Upper lobe of left lung (tissue), 6 donors: ENCODE measurements at regions not wholly inside any gene's neighbourhood (a gene's known extent, or its start where the extent isn't known, plus 50 kb on each side); places are given as distances from the start of the nearest gene placed in this dataset.

Experiments
- ATAC-seq, 2 donors: fragments of 200-7000 bp; cut with Tn5 transposase; one replicate each; pipeline ENCODE4 v1.9.1; 2022; ENCODE audit warnings: mild to moderate bottlenecking in 2 of 2, moderate library complexity in 2 of 2; ENCODE audit not compliant: low FRiP score in 2 of 2
- DNase-seq, 2 donors: peaks; one replicate each; pipeline ENCODE4 v3.0.0-alpha.2; 2019 to 2020
- H3K27ac ChIP-seq, 4 donors: fragments of 200-600 bp; sonication (generic); one replicate each; pipeline ENCODE4 v1.5.1; 2016 to 2019
- H3K27me3 ChIP-seq, 4 donors: fragments of 200-600 bp; sonication (generic); one replicate each; pipeline ENCODE4 v1.5.1; 2017 to 2019
- H3K36me3 ChIP-seq, 4 donors: fragments of 200-600 bp; sonication (generic); one replicate each; pipeline ENCODE4 v1.5.1; 2016 to 2019
- H3K4me1 ChIP-seq, 4 donors: fragments of 200-600 bp; sonication (generic); one replicate each; pipeline ENCODE4 v1.5.1; 2018 to 2019
- H3K4me3 ChIP-seq, 4 donors: fragments of 200-600 bp; sonication (generic); one replicate each; pipeline ENCODE4 v1.5.1; 2017 to 2019; ENCODE audit warnings: mild to moderate bottlenecking in 2 of 4, moderate library complexity in 1 of 4
- H3K9me3 ChIP-seq, 4 donors: fragments of 200-600 bp; sonication (generic); one replicate each; pipeline ENCODE4 v1.5.1; 2018 to 2019
- EP300 ChIP-seq, 4 donors: sonication (generic); formaldehyde crosslinking; IDR thresholded peaks; one replicate each; pipeline ENCODE4 v1.5.1; 2017; ENCODE audit warnings: antibody characterized with exemption in 4 of 4, control low read depth in 2 of 4
- POLR2A ChIP-seq, 4 donors: fragments of 450-650 bp; IDR thresholded peaks; one replicate each; pipeline ENCODE4 v1.5.1; 2016 to 2017; ENCODE audit warnings: antibody characterized with exemption in 4 of 4, mild to moderate bottlenecking in 2 of 4
- POLR2AphosphoS5 ChIP-seq, 2 donors: sonication (generic); formaldehyde crosslinking; IDR thresholded peaks; one replicate each; pipeline ENCODE4 v1.5.1; 2017; ENCODE audit warnings: antibody characterized with exemption in 2 of 2
- WGBS, 2 donors: methylation state at CpG; one replicate each; pipeline ENCODE4 v1.1.5; 2017 to 2018; 5-methylcytosine and 5-hydroxymethylcytosine counted together
- TF ChIP-seq, protein P1 (sequence below), 6 experiments: fragments of 450-650 bp in 4 of 6; fragments of 200-600 bp in 2 of 6; sonication (generic) in 2 of 6; IDR thresholded peaks; one replicate each; pipeline ENCODE4 v1.5.1; 2016 to 2019; ENCODE audit warnings: antibody characterized with exemption in 6 of 6
- donor health status: DM: no; HTN: no; CAD: no; lungs with moderate emphysema.
- donor health status: DM: no; HTN: yes; CAD: no; lungs with severe emphysema.

DNA sequence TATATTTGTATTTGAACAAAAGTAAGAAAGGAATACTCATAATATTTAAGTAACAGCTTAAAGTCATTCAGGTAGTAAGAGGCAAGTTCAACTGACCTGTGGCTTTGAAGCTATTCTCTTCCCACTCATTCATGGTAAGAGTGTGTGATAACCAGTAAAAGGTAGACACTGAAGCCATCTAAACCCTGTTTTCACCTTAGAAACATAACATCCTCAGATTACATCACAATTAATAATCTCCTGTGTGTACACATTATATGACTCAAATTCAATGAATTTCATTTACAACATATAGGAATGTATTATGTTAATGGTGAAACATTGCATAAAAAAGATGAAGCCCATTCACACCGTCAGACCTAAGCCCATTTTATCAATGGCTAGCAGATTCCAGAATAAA lies 364.8 kb upstream of the SNX7 start:
- ATAC-seq (no peak), DNase-seq (no peak)
- Histone ChIP-seq H3K4me1 (no peaks in the 10 kb centered on the region), H3K4me3 (no peak overlapping the region), H3K36me3 (no peaks in the 10 kb centered on the region), H3K9me3 (no peaks in the 10 kb centered on the region), H3K27ac (no peak overlapping the region), H3K27me3 (no peaks in the 10 kb centered on the region)
- no peak for TF ChIP-seq POLR2A (IDR thresholded peaks at IDR 0.05)
- WGBS, 2 donors, result 89 to 91% methylated on average over 1 of the region's 1 CpG

DNA sequence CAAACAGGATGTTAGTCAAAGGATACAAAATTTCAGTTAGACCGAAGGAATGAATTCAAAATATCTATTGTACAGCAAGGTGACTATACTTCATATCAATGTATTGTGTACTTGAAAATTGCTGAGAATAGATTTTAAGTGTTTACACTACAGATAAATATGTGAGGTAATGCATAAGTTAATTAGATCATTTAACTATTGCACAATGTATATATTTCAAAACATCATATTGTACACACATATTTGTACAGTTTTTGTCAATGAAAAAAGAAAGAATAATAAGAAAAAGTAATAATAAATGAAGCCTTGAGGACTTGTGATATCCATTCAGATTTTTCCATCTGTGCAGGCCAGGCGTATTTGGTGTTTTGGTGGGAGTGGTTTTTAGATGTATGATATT lies 367.4 kb upstream of the SNX7 start:
- no peak overlapping the region for H3K27ac ChIP-seq
- WGBS, 2 donors, result 53 to 79% methylated on average over 2 of the region's 2 CpGs
- H3K4me1 ChIP-seq, result no peaks in the 10 kb centered on the region
- no peak for DNase-seq
- no peaks in the 10 kb centered on the region for H3K36me3 ChIP-seq
- no peak for ATAC-seq
- H3K4me3 ChIP-seq, result no peak overlapping the region
- no peaks in the 10 kb centered on the region for H3K9me3 ChIP-seq
- TF ChIP-seq POLR2A (IDR thresholded peaks at IDR 0.05) (no peak), EP300 (IDR thresholded peaks at IDR 0.05) (no peak), POLR2AphosphoS5 (IDR thresholded peaks at IDR 0.05) (no peak)
- H3K27me3 ChIP-seq, result no peaks in the 10 kb centered on the region

DNA sequence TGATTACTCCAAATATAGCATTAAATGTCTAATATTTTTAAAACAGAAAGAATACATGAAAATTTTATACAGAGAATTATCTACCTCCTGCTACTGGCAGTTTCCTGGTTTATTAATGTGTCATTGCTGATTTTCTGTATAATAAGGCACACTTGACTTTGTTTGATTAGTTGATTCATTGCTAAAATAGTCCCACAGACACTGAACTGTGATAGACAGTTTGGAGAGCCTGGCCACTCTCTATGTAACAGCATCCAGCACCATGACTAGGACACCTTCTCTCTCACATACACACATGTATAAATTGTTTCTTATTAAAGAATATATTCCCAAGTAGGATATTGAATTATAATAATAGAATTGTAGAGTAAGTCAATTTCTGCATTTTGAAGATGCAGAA lies 368.5 kb upstream of the SNX7 start:
- TF ChIP-seq POLR2AphosphoS5 (IDR thresholded peaks at IDR 0.05) (no peak), EP300 (IDR thresholded peaks at IDR 0.05) (no peak), POLR2A (IDR thresholded peaks at IDR 0.05) (no peak)
- TF ChIP-seq, protein P1, sequence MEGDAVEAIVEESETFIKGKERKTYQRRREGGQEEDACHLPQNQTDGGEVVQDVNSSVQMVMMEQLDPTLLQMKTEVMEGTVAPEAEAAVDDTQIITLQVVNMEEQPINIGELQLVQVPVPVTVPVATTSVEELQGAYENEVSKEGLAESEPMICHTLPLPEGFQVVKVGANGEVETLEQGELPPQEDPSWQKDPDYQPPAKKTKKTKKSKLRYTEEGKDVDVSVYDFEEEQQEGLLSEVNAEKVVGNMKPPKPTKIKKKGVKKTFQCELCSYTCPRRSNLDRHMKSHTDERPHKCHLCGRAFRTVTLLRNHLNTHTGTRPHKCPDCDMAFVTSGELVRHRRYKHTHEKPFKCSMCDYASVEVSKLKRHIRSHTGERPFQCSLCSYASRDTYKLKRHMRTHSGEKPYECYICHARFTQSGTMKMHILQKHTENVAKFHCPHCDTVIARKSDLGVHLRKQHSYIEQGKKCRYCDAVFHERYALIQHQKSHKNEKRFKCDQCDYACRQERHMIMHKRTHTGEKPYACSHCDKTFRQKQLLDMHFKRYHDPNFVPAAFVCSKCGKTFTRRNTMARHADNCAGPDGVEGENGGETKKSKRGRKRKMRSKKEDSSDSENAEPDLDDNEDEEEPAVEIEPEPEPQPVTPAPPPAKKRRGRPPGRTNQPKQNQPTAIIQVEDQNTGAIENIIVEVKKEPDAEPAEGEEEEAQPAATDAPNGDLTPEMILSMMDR (IDR thresholded peaks at IDR 0.05), result no peak
- ATAC-seq, result no peak
- DNase-seq, result no peak
- H3K36me3 ChIP-seq, result no peaks in the 10 kb centered on the region
- H3K27ac ChIP-seq, result no peak overlapping the region
- H3K9me3 ChIP-seq, result no peaks in the 10 kb centered on the region
- no peaks in the 10 kb centered on the region for H3K27me3 ChIP-seq
- no peak overlapping the region for H3K4me3 ChIP-seq
- no peaks in the 10 kb centered on the region for H3K4me1 ChIP-seq

DNA sequence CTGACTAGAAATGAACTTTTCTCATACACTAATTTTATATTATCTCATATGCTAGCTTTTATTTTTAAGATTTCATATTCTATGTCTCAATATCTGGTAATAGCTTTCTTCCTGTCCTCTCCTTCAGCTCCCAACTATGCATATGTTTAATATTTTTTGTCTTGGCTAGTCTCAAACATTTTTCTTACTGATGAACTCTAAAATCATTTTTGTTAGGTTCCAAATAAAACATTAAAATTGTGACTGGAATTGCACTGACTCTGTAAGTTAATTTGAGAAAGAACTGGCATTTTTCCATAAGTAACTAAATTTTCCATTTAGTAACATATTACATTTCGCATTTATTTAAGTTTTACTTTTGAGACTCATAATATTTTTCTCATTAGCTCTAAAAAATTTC lies 368.5 kb upstream of the DPYD start:
- H3K36me3 ChIP-seq, result no peaks in the 10 kb centered on the region
- WGBS, 2 donors, result 87 to 90% methylated on average over 1 of the region's 1 CpG
- no peak overlapping the region for H3K4me3 ChIP-seq
- H3K27ac ChIP-seq, result no peak overlapping the region
- TF ChIP-seq EP300 (IDR thresholded peaks at IDR 0.05) (no peak), POLR2A (IDR thresholded peaks at IDR 0.05) (no peak), POLR2AphosphoS5 (IDR thresholded peaks at IDR 0.05) (no peak)
- TF ChIP-seq, protein P1 (IDR thresholded peaks at IDR 0.05), result no peak
- no peaks in the 10 kb centered on the region for H3K4me1 ChIP-seq
- DNase-seq, result no peak
- ATAC-seq, result no peak
- no peaks in the 10 kb centered on the region for H3K9me3 ChIP-seq
- no peaks in the 10 kb centered on the region for H3K27me3 ChIP-seq

DNA sequence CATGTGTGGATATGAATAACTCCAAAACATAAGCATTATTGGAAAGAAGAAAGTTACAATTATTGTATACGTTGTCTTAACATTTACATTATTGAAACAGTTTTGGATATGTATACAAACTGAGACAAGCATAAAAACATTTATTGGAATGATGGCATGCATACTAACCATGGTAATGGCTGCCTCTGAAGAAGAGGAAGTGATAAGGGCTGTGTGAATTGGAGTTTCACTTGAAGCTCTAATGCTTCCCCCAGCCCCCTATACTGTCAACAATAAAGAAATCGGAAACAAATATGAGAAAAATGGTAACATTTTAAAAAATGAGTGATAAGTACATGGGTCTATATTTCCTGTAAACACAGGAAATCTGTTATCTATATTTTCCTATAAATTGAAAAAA lies 367.7 kb upstream of the DPYD start:
- Histone ChIP-seq H3K9me3 (no peaks in the 10 kb centered on the region), H3K4me3 (no peak overlapping the region), H3K27ac (no peak overlapping the region), H3K27me3 (no peaks in the 10 kb centered on the region), H3K4me1 (no peaks in the 10 kb centered on the region), H3K36me3 (no peaks in the 10 kb centered on the region)
- TF ChIP-seq EP300 (IDR thresholded peaks at IDR 0.05) (no peak), POLR2A (IDR thresholded peaks at IDR 0.05) (no peak), POLR2AphosphoS5 (IDR thresholded peaks at IDR 0.05) (no peak)
- TF ChIP-seq, protein P1 (IDR thresholded peaks at IDR 0.05), result no peak
- 87 to 90% methylated on average over 2 of the region's 2 CpGs for WGBS, 2 donors
- ATAC-seq, result no peak
- DNase-seq, result no peak

DNA sequence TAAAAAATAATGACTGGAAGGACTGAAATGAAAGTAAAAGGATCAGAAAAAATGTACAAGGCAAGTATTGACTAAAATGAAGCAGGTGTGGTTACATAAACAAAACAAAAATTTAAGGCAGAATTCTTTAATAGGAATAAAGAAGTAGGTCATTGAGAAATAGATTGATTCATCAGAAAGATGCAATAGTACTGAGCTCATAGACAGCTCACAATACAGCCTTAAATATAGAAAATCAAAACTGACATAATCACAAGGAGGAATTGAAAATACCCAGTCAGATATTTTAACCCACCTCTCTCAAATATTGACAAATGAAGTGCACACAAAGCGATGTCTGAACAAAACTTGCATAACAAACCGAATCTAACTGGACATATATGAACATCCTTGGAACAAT lies 366.8 kb upstream of the DPYD start:
- H3K27ac ChIP-seq, result no peak overlapping the region
- H3K9me3 ChIP-seq, result no peaks in the 10 kb centered on the region
- no peak for ATAC-seq
- no peak for DNase-seq
- H3K4me1 ChIP-seq, result no peaks in the 10 kb centered on the region
- no peak overlapping the region for H3K4me3 ChIP-seq
- no peaks in the 10 kb centered on the region for H3K36me3 ChIP-seq
- H3K27me3 ChIP-seq, result no peaks in the 10 kb centered on the region
- WGBS, 2 donors, result 61% methylated on average over 2 of the region's 2 CpGs
- TF ChIP-seq POLR2AphosphoS5 (IDR thresholded peaks at IDR 0.05) (no peak), EP300 (IDR thresholded peaks at IDR 0.05) (no peak), POLR2A (IDR thresholded peaks at IDR 0.05) (no peak)
- TF ChIP-seq, protein P1 (IDR thresholded peaks at IDR 0.05), result no peak
